GM12878 (cell line): ENCODE measurements at regions not wholly inside any gene's neighbourhood (a gene's known extent, or its start where the extent isn't known, plus 50 kb on each side); places are given as distances from the start of the nearest gene placed in this dataset.

Experiments
- ATAC-seq: fragments of 200-7000 bp; cut with Tn5 transposase; 3 replicates; pipeline ENCODE4 v1.9.1; 2020; ENCODE audit warnings: mild to moderate bottlenecking, moderate library complexity
- BruUV-seq: library from RNA; stranded (reverse); fragments of 400-500 nt; replicated peaks from 2 replicates; lab custom pipeline; 2021; lab: Mats Ljungman, UMichigan
- CTCF ChIA-PET: fragments of 300-600 bp; sonication (Branson Sonifier 250); formaldehyde crosslinking; extraction: SDS; loops from one replicate; lab custom pipeline; 2021; ENCODE audit warnings: inconsistent platforms; lab: Yijun Ruan, JAX
- POLR2A ChIA-PET: fragments of 350-600 bp; formaldehyde crosslinking; extraction: SDS; loops from one replicate; lab custom pipeline; 2021; ENCODE audit warnings: inconsistent platforms; lab: Charles Lee
- RAD21 ChIA-PET: fragments of 300-600 bp; sonication (Branson Sonifier 250); formaldehyde crosslinking; loops from one replicate; lab custom pipeline; 2023; ENCODE audit warnings: antibody characterized with exemption; ENCODE audit not compliant: unreplicated experiment; lab: Charles Lee
- SMC1A ChIA-PET: fragments of 300-600 bp; sonication (Branson Sonifier 250); formaldehyde crosslinking; loops from one replicate; lab custom pipeline; 2023; ENCODE audit not compliant: unreplicated experiment, uncharacterized antibody; lab: Charles Lee
- DNase-seq: peaks from one replicate; pipeline ENCODE4 v3.0.0-alpha.2; 2011; ENCODE audit warnings: low read depth, low spot score
- FAIRE-seq: peaks from 3 replicates; lab custom pipeline; 2011; peaks lifted over from hg19 to GRCh38; lab: Jason Lieb, UNC
- H2AFZ ChIP-seq: 2 replicates; pipeline ENCODE4 v1.6.0; 2011; ENCODE audit warnings: low read depth, low read length, control low read depth; ENCODE audit not compliant: control insufficient read depth
- H3K27ac ChIP-seq: 2 replicates; pipeline ENCODE4 v1.5.1; 2011; ENCODE audit warnings: control low read depth; ENCODE audit not compliant: control insufficient read depth, insufficient read depth
- H3K27me3 ChIP-seq, 2 experiments: replicated peaks in 1 of 2; 2 replicates each; pipeline versions ENCODE4 v1.6.0 to v1.6.1; 2011; ENCODE audit warnings: low read length in 1 of 2; ENCODE audit not compliant: control insufficient read depth in 2 of 2, insufficient read depth in 2 of 2
- H3K36me3 ChIP-seq, 2 experiments: 2 replicates each; pipeline ENCODE4 v1.5.1; 2011; ENCODE audit warnings: low read length in 1 of 2; ENCODE audit not compliant: control insufficient read depth in 2 of 2, insufficient read depth in 2 of 2
- H3K4me1 ChIP-seq: 2 replicates; pipeline ENCODE4 v1.6.1; 2011; ENCODE audit warnings: mild to moderate bottlenecking, low read length, moderate library complexity, mixed read lengths; ENCODE audit not compliant: control insufficient read depth, insufficient read depth
- H3K4me2 ChIP-seq: 2 replicates; pipeline ENCODE4 v1.6.0; 2011; ENCODE audit warnings: control low read depth; ENCODE audit not compliant: control insufficient read depth, insufficient read depth
- H3K4me3 ChIP-seq: fragments of 200-600 bp; sonication (generic); 2 replicates; pipeline ENCODE4 v1.5.1; 2016
- H3K79me2 ChIP-seq: 2 replicates; pipeline ENCODE4 v1.6.0; 2011; ENCODE audit warnings: low read length; ENCODE audit not compliant: control insufficient read depth, insufficient read depth
- H3K9ac ChIP-seq: 2 replicates; pipeline ENCODE4 v1.8.0; 2011; ENCODE audit warnings: low read length, control low read depth, mixed read lengths; ENCODE audit not compliant: control insufficient read depth, insufficient read depth
- H3K9me3 ChIP-seq: replicated peaks from 3 replicates; pipeline ENCODE4 v1.5.1; 2011; ENCODE audit warnings: mild to moderate bottlenecking, low read length; ENCODE audit not compliant: control insufficient read depth, insufficient read depth
- H4K20me1 ChIP-seq: 2 replicates; pipeline ENCODE4 v1.6.0; 2011; ENCODE audit not compliant: control insufficient read depth, insufficient read depth
- ATF7 ChIP-seq: fragments of 450-650 bp; IDR thresholded peaks from 2 replicates; pipeline ENCODE4 v1.6.1; 2016; ENCODE audit warnings: low read depth, mild to moderate bottlenecking
- CBX5 ChIP-seq: sonication (generic); IDR thresholded peaks from 2 replicates; pipeline ENCODE4 v1.6.1; 2016; ENCODE audit warnings: low read depth, moderate library complexity, mild to moderate bottlenecking, inconsistent platforms
- GABPA ChIP-seq: IDR thresholded peaks from 2 replicates; pipeline ENCODE4 v1.6.1; 2014; ENCODE audit warnings: antibody characterized with exemption, low read depth, mild to moderate bottlenecking, inconsistent platforms
- HDAC2 ChIP-seq: fragments of 200-600 bp; sonication (generic); IDR thresholded peaks from 2 replicates; pipeline ENCODE4 v1.6.1; 2017
- IKZF1 ChIP-seq: fragments of 450-650 bp; conservative IDR thresholded peaks from 2 replicates; pipeline ENCODE4 v1.6.1; 2017; ENCODE audit warnings: antibody characterized with exemption, mild to moderate bottlenecking
- IRF4 ChIP-seq: IDR thresholded peaks from 2 replicates; pipeline ENCODE4 v1.6.1; 2011; ENCODE audit warnings: low read depth, low read length
- LARP7 ChIP-seq: fragments of 450-650 bp; IDR thresholded peaks from 2 replicates; pipeline ENCODE4 v1.6.1; 2017; ENCODE audit warnings: mild to moderate bottlenecking
- NR2C1 ChIP-seq: fragments of 450-650 bp; IDR thresholded peaks from 2 replicates; pipeline ENCODE4 v1.6.1; 2017; ENCODE audit warnings: antibody characterized with exemption, mild to moderate bottlenecking, moderate library complexity
- PAX8 ChIP-seq: fragments of 450-650 bp; IDR thresholded peaks from 2 replicates; pipeline ENCODE4 v1.6.1; 2017; ENCODE audit warnings: mild to moderate bottlenecking, moderate library complexity
- POLR2AphosphoS2 ChIP-seq: IDR thresholded peaks from 2 replicates; pipeline ENCODE4 v1.6.1; 2011; ENCODE audit warnings: low read depth, mild to moderate bottlenecking, low read length, improper control_type of control experiment, moderate library complexity
- RAD21 ChIP-seq: IDR thresholded peaks from 2 replicates; pipeline ENCODE4 v1.6.1; 2011; ENCODE audit warnings: mild to moderate bottlenecking, low read depth, low read length, moderate library complexity; ENCODE audit not compliant: insufficient read depth
- RAD51 ChIP-seq: fragments of 450-650 bp; IDR thresholded peaks from 2 replicates; pipeline ENCODE4 v1.6.1; 2016; ENCODE audit warnings: moderate library complexity, mild to moderate bottlenecking, inconsistent platforms
- SUPT20H ChIP-seq: IDR thresholded peaks from 2 replicates; pipeline ENCODE4 v1.6.1; 2011; ENCODE audit warnings: low read depth, mild to moderate bottlenecking, low read length, moderate library complexity, borderline replicate concordance; ENCODE audit not compliant: control insufficient read depth
- TARDBP ChIP-seq: IDR thresholded peaks from 2 replicates; pipeline ENCODE4 v1.6.1; 2016; ENCODE audit warnings: borderline replicate concordance
- YBX1 ChIP-seq: fragments of 450-650 bp; IDR thresholded peaks from 2 replicates; pipeline ENCODE4 v1.6.1; 2016; ENCODE audit warnings: antibody characterized with exemption
- ZNF384 ChIP-seq: IDR thresholded peaks from 2 replicates; pipeline ENCODE4 v1.6.1; 2012; ENCODE audit warnings: low read depth, mild to moderate bottlenecking, low read length, improper control_type of control experiment, borderline replicate concordance
- WGBS: methylation state at CpG from one replicate; pipeline ENCODE4 v1.1.6; 2016; ENCODE audit warnings: low lambda C conversion rate; ENCODE audit not compliant: insufficient replicate concordance, insufficient coverage; ENCODE audit errors: missing lambda C conversion rate; 5-methylcytosine and 5-hydroxymethylcytosine counted together
- in situ Hi-C: fragments of 300-500 bp; cut with MboI; formaldehyde crosslinking; loops from 9 replicates; pipeline ENCODE4 v1.14.3; 2018; ENCODE audit warnings: mixed read lengths
- intact Hi-C: fragments of 100-400 bp; cut with micrococcal nuclease; formaldehyde crosslinking; loops from one replicate; pipeline ENCODE4 v1.14.2; 2022; ENCODE audit not compliant: unreplicated experiment
- TF ChIP-seq, protein P1 (sequence below): IDR thresholded peaks from 2 replicates; pipeline ENCODE4 v1.6.1; 2012; ENCODE audit warnings: low read depth, low read length, improper control_type of control experiment
- TF ChIP-seq, protein P2 (sequence below): IDR thresholded peaks from 2 replicates; pipeline ENCODE4 v1.6.1; 2011; ENCODE audit warnings: low read depth, mild to moderate bottlenecking, low read length, moderate library complexity, borderline replicate concordance; ENCODE audit errors: extremely low read depth
- TF ChIP-seq, protein P3 (sequence below): IDR thresholded peaks from 2 replicates; pipeline ENCODE4 v1.6.1; 2012; ENCODE audit warnings: low read depth, low read length, improper control_type of control experiment

DNA sequence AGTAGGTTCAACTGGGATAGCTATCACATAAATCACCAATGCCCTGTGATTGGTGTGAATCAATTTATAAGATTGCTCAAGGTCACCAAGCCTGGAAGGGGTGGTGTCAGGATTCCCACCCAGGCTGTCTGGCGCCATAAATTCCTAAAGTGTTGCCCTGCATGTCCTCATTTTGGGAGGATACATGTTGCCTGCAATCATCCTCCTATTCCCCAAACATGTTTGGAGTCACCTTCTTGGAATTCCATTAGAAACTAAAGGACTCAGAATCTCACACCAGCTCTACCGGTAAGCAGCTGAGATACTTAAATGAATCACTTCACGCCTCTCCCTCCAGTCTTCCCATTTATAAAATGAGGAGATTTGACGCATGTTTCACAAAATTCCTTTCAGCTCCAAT, 54.1 kb upstream of the SLC45A1 start:
- no peaks in the 10 kb centered on the region for H4K20me1 ChIP-seq
- BruUV-seq, result no TSS peak
- intact Hi-C loops, result no loop called here
- POLR2A ChIA-PET, result interaction anchor here (0.5 kb wide), 1 partner anchor 52 kb away, joined by 3 read pairs; no protein-coding TSS in a partner anchor
- RAD21 ChIA-PET, result no interaction called here
- ATAC-seq (no peak), DNase-seq (no peak)
- H3K4me1 ChIP-seq, result no peaks in the 10 kb centered on the region
- H3K27me3 ChIP-seq, result no peaks in the 10 kb centered on the region
- H3K4me2 ChIP-seq, result no peak overlapping the region
- SMC1A ChIA-PET, result no interaction called here
- CTCF ChIA-PET, result interaction anchor here (0.6 kb wide), 1 partner anchor 600 kb away, joined by 3 read pairs; no protein-coding TSS in a partner anchor
- H3K36me3 ChIP-seq, result no peaks in the 10 kb centered on the region
- H3K27ac ChIP-seq, result no peak overlapping the region
- TF ChIP-seq, protein P1, sequence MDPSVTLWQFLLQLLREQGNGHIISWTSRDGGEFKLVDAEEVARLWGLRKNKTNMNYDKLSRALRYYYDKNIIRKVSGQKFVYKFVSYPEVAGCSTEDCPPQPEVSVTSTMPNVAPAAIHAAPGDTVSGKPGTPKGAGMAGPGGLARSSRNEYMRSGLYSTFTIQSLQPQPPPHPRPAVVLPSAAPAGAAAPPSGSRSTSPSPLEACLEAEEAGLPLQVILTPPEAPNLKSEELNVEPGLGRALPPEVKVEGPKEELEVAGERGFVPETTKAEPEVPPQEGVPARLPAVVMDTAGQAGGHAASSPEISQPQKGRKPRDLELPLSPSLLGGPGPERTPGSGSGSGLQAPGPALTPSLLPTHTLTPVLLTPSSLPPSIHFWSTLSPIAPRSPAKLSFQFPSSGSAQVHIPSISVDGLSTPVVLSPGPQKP, result no peak
- TF ChIP-seq LARP7, result no peak
- TF ChIP-seq SUPT20H, result no peak
- no peak for TF ChIP-seq ZNF384
- TF ChIP-seq, protein P2, sequence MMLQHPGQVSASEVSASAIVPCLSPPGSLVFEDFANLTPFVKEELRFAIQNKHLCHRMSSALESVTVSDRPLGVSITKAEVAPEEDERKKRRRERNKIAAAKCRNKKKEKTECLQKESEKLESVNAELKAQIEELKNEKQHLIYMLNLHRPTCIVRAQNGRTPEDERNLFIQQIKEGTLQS, result no peak
- TF ChIP-seq, all 136 proteins: peak for 0
- no peak overlapping the region for H3K4me3 ChIP-seq
- no peaks in the 10 kb centered on the region for H3K9me3 ChIP-seq
- no peak overlapping the region for H2AFZ ChIP-seq
- WGBS, result 55% methylated on average over 4 of the region's 4 CpGs
- no peak for FAIRE-seq
- in situ Hi-C loops, result no loop called here
- H3K9ac ChIP-seq, result no peak overlapping the region
- H3K79me2 ChIP-seq, result no peaks in the 10 kb centered on the region

DNA sequence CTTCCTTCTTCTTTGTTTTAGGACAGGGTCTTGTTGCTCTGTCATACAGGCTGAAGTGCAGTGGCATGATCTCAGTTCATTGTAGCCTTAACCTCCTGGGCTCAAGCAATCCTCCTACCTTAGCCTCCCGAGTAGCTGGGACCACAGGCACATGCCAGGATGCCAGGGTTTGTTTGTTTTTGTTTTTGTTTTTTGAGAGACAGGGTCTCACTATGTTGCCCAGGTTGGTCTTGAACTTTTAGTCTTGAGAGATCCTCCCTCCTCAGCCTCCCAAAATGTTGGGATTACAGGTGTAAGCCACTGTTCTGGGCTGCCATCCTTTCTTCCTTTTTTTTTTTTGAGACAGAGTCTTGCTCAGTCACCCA, 56.5 kb upstream of the SLC45A1 start:
- no peak overlapping the region for H3K9ac ChIP-seq
- BruUV-seq, result no TSS peak
- FAIRE-seq, result no peak
- no peaks in the 10 kb centered on the region for H3K27me3 ChIP-seq
- H3K9me3 ChIP-seq, result no peaks in the 10 kb centered on the region
- ATAC-seq, result no peak
- H3K27ac ChIP-seq, result no peak overlapping the region
- intact Hi-C loops, result no loop called here
- in situ Hi-C loops, result no loop called here
- no peak overlapping the region for H3K4me3 ChIP-seq
- H2AFZ ChIP-seq, result no peak overlapping the region
- 0% methylated on average over 1 of the region's 1 CpG for WGBS
- no peaks in the 10 kb centered on the region for H3K79me2 ChIP-seq
- ChIA-PET CTCF (no interaction called here), SMC1A (no interaction called here), POLR2A (no interaction called here), RAD21 (no interaction called here)
- no peak for DNase-seq
- no peak overlapping the region for H3K4me2 ChIP-seq
- H3K4me1 ChIP-seq, result no peaks in the 10 kb centered on the region
- no peaks in the 10 kb centered on the region for H3K36me3 ChIP-seq
- H4K20me1 ChIP-seq, result no peaks in the 10 kb centered on the region
- TF ChIP-seq CBX5 (no peak), NR2C1 (no peak), ATF7 (no peak), TARDBP (no peak), RAD51 (no peak), ZNF384 (no peak), POLR2AphosphoS2 (no peak), GABPA (no peak), RAD21 (no peak), IKZF1 (no peak), YBX1 (no peak), IRF4 (no peak), HDAC2 (no peak), PAX8 (no peak)
- TF ChIP-seq, protein P3, sequence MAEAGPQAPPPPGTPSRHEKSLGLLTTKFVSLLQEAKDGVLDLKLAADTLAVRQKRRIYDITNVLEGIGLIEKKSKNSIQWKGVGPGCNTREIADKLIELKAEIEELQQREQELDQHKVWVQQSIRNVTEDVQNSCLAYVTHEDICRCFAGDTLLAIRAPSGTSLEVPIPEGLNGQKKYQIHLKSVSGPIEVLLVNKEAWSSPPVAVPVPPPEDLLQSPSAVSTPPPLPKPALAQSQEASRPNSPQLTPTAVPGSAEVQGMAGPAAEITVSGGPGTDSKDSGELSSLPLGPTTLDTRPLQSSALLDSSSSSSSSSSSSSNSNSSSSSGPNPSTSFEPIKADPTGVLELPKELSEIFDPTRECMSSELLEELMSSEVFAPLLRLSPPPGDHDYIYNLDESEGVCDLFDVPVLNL, result no peak
